Coronary artery (tissue), 2 donors: ENCODE measurements at regions not wholly inside any gene's neighbourhood (a gene's known extent, or its start where the extent isn't known, plus 50 kb on each side); places are given as distances from the start of the nearest gene placed in this dataset.

Source experiments
- DNase-seq: peaks from one replicate; pipeline ENCODE4 v3.0.0-alpha.2; 2017; ENCODE audit warnings: low spot score
- H3K27ac ChIP-seq, 2 donors: fragments of 200-600 bp; sonication (generic); one replicate each; pipeline ENCODE4 v1.5.1; 2016 to 2019
- H3K4me3 ChIP-seq: fragments of 200-600 bp; sonication (generic); 2 replicates; pipeline ENCODE4 v1.5.1; 2016; ENCODE audit warnings: mild to moderate bottlenecking, moderate library complexity
- TF ChIP-seq, protein P1 (sequence below): fragments of 200-600 bp; sonication (generic); IDR thresholded peaks from one replicate; pipeline ENCODE4 v1.5.1; 2019; ENCODE audit warnings: antibody characterized with exemption

DNA sequence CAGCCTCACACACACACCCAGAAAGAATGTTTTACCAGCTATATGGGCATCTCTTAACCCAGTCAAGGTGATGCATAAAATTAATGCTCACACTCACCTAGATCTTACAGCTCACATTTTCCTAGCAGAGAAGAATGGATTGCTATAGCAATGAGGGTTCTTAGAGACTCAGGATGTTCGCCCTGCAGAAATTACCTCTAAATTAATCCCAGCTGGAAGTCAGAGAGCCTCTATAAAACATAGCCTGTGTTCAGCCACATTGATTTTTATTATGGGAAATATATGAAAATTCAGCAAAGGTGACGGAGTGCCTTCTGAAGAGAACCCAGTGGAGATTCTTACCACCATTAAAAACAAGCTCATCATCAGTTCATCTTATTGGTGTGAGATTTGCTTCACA is 528.3 kb upstream of the ZFP42 start:
- DNase-seq = no peak
- Histone ChIP-seq H3K27ac (no peak overlapping the region), H3K4me3 (no peak overlapping the region)
- TF ChIP-seq, protein P1, sequence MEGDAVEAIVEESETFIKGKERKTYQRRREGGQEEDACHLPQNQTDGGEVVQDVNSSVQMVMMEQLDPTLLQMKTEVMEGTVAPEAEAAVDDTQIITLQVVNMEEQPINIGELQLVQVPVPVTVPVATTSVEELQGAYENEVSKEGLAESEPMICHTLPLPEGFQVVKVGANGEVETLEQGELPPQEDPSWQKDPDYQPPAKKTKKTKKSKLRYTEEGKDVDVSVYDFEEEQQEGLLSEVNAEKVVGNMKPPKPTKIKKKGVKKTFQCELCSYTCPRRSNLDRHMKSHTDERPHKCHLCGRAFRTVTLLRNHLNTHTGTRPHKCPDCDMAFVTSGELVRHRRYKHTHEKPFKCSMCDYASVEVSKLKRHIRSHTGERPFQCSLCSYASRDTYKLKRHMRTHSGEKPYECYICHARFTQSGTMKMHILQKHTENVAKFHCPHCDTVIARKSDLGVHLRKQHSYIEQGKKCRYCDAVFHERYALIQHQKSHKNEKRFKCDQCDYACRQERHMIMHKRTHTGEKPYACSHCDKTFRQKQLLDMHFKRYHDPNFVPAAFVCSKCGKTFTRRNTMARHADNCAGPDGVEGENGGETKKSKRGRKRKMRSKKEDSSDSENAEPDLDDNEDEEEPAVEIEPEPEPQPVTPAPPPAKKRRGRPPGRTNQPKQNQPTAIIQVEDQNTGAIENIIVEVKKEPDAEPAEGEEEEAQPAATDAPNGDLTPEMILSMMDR = no peak

DNA sequence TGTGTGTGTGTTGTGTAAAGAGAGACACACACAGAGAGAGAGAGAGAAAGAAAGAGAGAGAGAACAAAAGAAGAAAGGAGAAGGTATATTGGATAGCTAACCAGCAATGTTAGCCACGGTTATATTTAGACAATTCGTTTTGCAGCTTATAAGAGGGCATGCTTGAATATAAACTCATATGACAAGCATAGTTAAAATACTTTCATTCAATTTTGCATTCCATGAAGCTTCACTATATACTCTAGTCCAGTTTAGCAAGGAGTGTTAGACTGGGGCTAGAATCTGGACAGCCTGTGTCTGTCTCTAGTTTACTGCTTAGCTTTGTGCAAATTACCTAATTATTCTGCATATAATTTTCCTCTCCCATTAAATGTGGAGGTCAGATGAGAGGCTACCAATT is 525.9 kb upstream of the ZFP42 start:
- Histone ChIP-seq H3K27ac (no peak overlapping the region), H3K4me3 (no peak overlapping the region)
- no peak for DNase-seq
- TF ChIP-seq, protein P1 = no peak

DNA sequence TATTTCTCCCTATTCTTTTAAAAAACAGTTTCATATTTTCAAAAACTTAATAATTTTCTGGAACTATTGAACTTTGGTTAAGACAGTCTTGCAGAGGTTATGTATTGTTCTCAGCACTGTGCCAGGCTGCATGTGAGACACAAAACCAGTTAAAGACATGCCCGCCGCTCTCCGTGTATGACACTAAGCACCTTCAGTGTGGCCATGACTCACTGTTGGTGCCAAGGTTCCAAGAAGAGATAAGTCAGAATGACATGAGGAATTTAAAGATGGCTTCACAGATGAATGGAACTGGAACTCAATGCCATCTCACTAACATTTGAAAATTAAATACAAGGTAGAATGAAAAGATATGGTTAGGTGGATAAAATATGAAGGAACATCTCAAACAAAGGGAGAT is 525.5 kb upstream of the ZFP42 start:
- Histone ChIP-seq H3K4me3 (no peak overlapping the region), H3K27ac (no peak overlapping the region)
- TF ChIP-seq, protein P1 = no peak
- no peak for DNase-seq

DNA sequence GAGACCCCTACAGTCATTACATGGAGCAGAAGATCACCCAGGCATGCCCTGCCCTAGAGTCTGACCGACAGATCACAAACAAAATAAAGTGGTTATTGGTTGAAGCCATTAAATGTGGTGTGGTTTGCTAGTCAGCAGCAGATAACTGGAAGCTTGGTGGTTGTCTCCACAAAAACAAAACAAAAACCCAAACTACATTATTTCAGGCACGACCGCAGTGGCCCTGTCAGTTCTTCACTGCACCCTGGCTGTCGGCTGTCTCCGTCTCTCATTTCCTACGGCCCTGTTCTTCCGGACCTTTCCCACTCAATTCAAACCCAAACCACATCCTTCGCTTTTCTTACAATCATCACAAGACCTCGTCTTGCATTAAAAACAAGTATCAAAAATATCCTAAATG is 521.3 kb upstream of the ZFP42 start:
- DNase-seq = no peak
- H3K4me3 ChIP-seq = no peak overlapping the region
- H3K27ac ChIP-seq = no peak overlapping the region
- TF ChIP-seq, protein P1 = no peak

DNA sequence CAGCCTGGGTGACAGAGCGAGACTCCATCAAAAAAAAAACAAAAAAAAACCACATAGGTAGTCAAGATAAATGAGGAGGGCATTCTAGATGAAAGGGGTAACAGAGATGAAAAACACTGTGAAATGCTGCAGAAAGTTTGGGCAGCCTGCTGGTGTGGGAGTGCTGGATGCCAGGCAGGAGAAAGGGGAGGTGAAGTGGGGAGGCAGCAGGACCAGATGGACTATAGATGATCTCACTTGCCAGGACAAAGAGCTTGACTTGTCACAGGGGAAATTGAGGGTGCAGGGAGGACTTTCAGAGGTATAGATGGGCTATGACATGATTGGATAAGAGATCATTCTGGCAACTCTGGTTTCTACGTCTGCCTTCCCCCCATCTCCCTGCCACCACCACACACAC is 519.7 kb upstream of the ZFP42 start:
- no peak for DNase-seq
- H3K27ac ChIP-seq = no peak overlapping the region
- H3K4me3 ChIP-seq = no peak overlapping the region
- TF ChIP-seq, protein P1 = no peak

DNA sequence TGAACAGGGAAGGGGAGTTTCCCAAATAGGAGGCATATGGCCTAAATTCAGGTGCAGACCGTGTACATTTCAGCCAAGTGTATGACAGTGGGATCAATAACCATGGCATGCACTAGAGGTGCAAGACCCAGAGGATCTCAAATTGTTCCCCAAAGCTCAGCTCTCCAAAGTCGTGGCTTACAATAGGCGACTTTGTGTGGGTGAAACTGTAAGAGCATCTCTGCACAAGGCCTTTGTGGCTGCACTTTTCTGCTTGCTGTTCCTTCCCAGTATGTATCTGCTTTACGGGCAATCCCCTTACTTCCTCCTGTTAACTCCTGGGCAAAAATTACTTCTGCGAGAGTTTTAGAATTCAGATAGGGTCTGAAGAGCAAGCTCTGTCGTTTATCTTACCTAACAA is 518.3 kb upstream of the ZFP42 start:
- DNase-seq = no peak
- H3K4me3 ChIP-seq = no peak overlapping the region
- TF ChIP-seq, protein P1 = no peak
- H3K27ac ChIP-seq = peak overlapping the region in 1 of 2 donors; percentile 85

DNA sequence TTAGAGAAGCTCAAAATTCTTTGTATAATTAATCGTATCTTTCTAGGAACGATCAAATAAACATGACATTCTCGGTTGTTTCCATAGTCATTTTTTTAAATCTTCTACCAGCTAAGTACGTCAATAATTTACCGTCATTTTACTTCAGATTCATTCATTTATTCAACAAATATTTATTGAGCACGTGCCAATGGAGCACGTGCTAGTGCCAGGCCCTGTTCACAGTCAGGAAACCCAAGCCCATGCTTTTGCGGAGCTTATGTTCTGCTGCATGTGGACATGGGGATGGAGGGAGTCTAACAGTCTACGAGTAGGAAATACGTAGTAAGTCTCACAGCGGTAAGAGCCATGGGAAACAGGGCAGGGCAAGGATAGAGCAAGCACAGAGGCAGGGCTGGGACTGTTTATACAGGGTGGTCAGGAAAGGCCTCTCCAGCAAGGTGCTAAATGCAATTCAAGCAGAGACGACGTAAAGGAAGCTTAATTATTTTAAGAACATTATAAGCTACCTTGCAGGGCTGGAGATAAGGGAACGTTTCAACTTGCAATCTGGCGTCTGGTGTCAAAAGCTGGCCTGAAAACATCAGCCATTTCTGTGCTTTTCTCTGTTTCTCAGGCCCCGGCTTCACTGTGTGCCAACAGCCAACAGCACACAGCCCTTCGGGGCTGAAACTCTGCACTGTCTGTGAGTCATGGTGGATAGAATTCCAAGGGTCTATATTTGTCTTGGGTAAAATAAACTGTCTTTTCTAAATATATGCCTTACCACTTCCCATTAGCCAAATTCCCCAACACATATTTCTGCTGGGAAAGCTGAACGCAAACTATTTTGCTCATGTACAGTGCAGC is 517.1 kb upstream of the ZFP42 start:
- DNase-seq = peak; percentile 80
- TF ChIP-seq, protein P1 = no peak
- Histone ChIP-seq H3K4me3 (no peak overlapping the region), H3K27ac (peak overlapping the region; percentile 35 to 85)
